ENCODE measurements at regions not wholly inside any gene's neighbourhood (a gene's known extent, or its start where the extent isn't known, plus 50 kb on each side); places are given as distances from the start of the nearest gene placed in this dataset.

- no peak for DNase-seq
These were observed 286.8 kb downstream of the HACE1 start for GRCh38 chr6:104572901-104573300.

- DNase-seq: no peak
These were observed 293.3 kb downstream of the HACE1 start for GRCh38 chr6:104566411-104566810.

- no peak for DNase-seq
These were observed 296.4 kb downstream of the HACE1 start for GRCh38 chr6:104563306-104563705.

- no peak for DNase-seq
These were observed 300.1 kb downstream of the HACE1 start for GRCh38 chr6:104559435-104560202.

DNA sequence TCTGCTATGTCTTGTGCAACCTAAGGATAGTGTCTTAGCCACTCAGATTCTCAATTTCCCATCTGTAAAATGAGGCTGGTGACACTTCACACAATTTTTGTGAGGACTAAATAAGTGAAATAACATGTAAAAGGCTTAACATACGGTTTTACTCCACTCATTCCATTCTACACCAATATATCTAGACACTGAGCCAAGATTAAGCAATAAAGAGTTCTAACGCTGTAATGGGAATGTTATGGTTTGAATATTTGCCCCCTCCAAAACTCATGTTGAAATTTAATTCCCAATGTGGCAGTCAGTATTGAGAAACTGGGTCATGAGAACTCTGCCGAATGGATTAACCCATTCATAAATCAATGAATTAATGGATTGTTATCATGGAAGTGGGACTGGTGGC, 301.0 kb downstream of the HACE1 start:
- no peak for DNase-seq

DNA sequence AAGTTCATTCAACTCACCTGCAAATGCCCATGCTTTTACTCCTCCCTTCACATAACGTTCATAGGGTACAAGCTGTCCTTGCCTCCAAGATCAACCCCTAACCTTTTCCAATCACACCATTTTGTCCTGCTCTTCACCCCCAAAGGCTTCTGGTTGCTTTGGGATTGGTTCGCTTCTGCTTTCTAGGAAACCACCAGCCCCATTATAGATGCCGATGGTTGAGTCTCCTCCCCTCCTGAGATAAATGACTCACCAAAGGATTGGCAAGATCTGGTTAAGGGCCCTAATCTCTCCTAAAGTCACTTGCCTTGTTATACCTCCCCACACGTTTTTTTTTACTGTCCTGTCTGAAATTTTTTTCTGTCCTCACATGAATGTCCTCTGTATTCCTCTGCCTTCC, 311.4 kb downstream of the HACE1 start:
- no peak for DNase-seq

- DNase-seq: peak; percentile 1 to 37
These were observed 318.3 kb downstream of the HACE1 start for GRCh38 chr6:104541411-104541810.

DNA sequence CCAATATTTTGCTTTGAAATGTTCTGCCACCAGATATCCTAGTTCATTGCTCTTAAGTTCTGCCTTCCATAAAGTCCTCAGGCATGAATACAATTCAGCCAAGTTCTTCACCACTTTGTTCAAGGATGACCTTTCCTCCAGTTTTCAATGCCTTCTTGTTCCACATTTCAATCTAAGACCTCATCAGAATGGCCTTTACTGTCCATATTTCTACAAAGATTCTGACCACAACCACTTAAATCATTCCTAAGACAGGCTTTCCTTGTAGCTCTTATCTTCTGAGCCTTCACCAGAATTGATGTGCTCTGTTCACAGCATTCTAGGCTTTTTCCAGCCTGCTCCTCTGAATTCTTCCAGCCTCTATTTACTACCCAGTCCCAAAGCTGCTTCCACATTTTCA, 319.0 kb downstream of the HACE1 start:
- DNase-seq: no peak

DNA sequence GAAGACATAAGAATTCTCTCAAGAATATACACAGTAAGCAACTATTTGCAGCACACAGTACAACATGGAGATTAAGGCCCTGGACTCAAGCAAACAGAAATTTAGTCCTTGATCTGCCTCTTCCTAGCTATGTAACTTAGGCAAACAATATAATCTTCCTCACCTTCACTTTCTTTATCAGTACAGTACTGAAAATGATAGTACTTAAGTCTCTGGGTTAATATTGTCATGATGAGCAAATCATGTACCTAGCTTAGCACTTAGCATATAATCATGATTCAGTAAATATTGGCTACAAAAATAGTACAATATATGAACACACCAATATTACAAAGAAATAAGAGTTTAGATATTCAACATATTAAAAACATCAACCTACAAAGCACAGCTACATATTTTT, 320.5 kb downstream of the HACE1 start:
- DNase-seq: no peak

GRCh38 chr6:104537872-104538271, 321.8 kb downstream of the HACE1 start:
- DNase-seq: no peak

DNA sequence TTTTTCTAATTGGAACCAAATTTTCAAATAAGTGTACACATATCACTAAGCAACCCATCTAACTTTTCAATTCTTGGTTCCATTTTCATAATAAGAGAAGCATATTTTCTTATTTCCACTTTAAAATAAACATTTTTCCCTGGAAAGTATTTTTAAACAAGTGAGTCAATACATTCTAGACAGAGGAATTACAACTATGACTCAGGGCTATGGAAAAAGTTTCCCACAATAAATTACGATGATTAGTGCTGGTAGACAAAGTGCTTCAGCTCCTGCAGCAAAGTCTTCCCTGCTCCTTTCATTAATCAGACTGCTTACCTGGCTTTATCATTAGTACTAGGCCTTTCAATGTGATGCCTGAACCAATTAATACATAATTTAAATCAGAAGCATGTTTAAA, 322.5 kb downstream of the HACE1 start:
- DNase-seq: no peak

GRCh38 chr6:104532462-104532861, 327.3 kb downstream of the HACE1 start:
- no peak for DNase-seq

- no peak for DNase-seq
These were observed 328.1 kb downstream of the HACE1 start for GRCh38 chr6:104531646-104532045.

DNA sequence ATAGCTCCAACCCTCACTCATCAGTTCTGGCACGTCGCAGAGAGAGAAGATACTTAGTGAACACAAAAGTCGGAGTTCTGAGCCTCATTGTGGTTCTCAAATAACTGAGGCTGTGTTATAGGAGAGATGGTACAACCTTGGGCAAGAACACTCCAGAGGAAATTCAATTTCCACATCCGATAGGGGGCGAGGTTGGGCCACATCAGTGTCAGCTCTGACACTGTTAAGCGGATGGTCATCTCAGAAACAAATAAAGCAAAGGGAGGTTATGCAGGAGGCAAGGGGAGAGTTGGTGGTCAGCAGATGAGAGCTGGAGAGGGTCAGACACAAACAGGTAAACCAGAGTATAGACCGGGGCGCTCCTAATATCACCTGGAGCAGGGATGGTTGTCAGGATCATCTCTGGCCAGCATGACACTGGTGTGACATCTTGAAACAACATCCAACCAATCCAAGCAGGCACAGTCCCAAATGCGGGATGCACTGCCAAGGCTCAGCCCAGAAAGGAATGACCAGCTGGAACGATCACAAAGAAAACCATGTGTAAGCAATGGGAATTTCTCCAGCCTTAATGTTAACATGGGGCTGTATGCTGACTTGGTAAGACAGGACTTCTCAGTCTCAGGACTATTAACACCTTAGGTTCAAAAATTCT, 331.8 kb downstream of the HACE1 start:
- peak; percentile 5 to 40 for DNase-seq

- no peak for DNase-seq
These were observed 332.4 kb downstream of the HACE1 start for GRCh38 chr6:104527311-104527710.

GRCh38 chr6:104526376-104526775, 333.3 kb downstream of the HACE1 start:
- no peak for DNase-seq

- peak; percentile 69 to 81 for DNase-seq
These were observed 333.9 kb downstream of the HACE1 start for GRCh38 chr6:104525677-104526322.

DNA sequence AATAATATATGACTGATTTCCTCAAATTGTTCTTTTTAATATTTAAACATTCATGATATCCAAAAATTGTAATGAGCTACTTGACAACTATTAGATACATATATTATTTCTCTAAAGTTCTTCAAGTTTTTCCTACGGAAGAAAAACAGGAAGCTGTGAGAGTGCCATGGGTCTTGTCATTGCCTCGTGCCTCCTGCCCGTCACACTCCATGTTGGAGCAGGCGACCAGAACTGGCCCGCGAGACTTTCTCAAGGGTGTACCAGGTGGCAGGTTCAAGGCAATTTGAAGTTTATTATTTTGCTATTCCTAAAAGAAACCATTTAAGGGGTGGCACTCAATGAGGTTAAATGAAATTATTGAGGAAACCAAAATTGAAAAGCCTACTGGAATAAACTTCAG, 337.2 kb downstream of the HACE1 start:
- DNase-seq: no peak

GRCh38 chr6:104521176-104521575, 338.5 kb downstream of the HACE1 start:
- no peak for DNase-seq

GRCh38 chr6:104519566-104519965, 340.2 kb downstream of the HACE1 start:
- DNase-seq: peak in 1 of 2 experiments; percentile 66

DNA sequence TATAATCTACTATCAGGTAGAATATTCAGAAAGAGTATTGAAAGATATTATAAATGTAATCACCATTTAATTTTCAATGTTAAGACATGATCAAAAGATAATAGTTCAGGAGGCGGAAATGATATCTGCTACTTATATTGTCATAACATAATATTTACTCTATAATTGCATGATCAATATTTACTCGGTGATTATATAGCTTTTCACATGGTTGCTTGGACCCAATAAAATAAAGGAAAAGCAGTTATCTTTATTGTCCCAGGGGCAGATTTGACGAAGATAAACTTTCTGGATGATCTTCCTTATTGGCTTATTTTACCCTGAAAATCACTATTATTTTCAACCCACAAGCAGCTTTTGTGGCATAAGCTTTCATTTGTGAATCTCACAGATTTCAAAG, 350.4 kb downstream of the HACE1 start:
- DNase-seq: no peak

DNA sequence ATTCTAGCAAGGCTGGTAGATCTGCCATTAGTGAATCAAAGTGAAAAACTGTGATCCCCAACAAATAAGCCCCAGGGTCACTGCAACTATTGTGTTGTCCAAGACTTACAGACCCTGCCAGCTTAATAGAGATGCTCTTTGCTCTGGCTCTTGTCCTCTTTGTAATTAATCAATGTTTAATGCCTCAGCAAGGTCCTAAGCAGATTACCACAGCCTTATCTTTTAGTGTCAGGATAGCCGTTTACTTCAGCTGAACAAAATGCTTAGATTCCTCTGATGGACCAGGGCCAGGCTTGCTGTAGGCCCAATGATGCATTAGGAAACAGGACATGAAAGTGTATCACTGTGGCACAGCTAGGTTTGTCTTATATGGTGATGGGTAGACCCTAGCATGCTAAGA, 353.3 kb downstream of the HACE1 start:
- no peak for DNase-seq

DNA sequence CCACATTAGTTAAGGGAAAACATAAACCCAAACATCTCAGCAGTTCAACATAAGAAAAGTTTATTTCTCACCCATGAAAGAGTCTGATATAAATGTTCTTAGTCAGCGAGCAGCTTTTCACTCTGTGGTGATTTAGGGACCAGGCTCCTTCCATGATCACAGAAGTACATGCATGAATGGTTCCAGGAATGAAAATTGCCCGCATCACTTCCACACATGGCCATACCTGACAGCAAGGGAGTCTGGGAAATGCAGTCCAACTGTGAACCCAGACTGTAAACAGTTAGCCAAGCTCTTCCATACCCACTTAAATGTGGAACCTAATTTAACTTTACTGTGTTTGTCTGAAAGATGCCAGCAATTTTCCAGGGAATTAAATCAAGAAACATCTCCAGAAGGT, 353.9 kb downstream of the HACE1 start:
- no peak for DNase-seq

DNA sequence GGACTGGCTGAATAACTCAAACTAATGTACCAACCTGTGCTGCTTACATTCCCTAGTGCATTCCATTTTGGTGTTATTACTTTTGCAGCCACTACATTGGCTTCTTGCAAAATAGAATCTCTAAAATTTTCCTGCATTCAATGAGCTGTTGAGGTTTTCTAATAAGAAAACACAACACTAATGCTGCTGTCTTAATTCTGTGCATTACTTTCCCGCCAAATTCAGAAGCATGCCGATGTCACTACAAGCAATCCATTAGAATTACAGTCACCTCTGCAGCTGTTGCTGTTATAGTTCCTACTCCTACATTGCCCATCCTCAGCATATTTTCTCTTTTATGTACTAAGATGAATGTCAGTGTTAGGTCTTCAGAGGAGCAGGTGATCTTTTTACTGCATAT, 359.5 kb downstream of the HACE1 start:
- no peak for DNase-seq
